HG03342 (cell line): ENCODE measurements at regions not wholly inside any gene's neighbourhood (a gene's known extent, or its start where the extent isn't known, plus 50 kb on each side); places are given as distances from the start of the nearest gene placed in this dataset.

Source experiments
- ATAC-seq: cut with Tn5 transposase; IDR thresholded peaks from one replicate; pipeline ENCODE4 v1.9.1; 2021; ENCODE audit warnings: mild to moderate bottlenecking, moderate library complexity; ENCODE audit not compliant: unreplicated experiment

GRCh38 chr18:30376515-30376914, 666.0 kb downstream of the DSC3 start:
- ATAC-seq = no peak

DNA sequence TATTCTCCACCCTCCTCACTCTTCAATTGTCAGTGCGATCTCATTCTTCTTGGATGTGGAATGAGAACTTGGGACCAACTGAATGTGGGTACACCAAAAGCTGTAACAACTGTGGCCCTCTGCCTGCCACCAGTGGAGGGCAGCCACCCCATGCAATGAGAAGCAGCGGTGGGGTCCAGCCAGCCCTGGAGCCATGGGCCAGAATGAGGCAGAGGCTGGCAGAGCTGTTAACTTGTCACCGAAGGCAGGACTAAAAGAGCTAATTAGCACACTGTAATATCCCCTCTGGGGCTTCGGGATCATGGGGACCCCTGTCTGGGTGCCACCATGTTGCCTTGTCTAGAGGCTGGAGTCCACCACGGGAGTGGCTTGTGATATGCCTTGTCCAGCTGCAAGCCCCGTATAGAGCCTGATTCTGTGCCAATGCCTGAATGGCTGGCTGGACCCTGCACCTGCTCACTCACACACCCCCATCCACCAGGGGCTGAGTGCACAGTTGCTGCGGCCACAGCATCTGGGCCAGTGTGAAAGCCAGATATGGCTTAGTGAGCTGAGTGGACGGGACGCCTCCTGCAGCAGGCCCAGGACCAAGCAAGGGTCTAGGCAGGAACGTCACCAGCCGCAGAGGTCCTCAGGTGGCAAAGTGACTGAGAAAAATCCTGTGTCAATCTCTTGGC, 680.5 kb downstream of the DSC3 start:
- no peak for ATAC-seq

DNA sequence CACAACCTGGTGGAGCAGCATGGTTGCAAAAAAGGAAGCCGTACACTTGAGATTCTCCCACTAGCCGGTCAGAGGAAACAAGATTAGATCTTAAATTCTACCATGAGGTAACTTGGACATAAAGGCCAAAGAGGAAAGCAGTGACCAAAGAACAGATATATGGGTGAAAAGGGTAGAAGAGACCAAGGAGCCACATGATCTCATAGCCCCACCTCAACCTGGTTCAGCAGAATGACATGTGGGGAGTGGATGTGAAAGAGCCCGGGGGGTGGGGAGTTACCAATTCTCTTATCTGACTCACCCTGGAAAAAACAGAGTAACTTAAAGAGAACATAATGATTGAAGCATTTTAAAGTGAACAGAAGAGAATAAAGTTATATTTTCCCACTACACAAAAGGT, 683.0 kb downstream of the DSC3 start:
- ATAC-seq = no peak

DNA sequence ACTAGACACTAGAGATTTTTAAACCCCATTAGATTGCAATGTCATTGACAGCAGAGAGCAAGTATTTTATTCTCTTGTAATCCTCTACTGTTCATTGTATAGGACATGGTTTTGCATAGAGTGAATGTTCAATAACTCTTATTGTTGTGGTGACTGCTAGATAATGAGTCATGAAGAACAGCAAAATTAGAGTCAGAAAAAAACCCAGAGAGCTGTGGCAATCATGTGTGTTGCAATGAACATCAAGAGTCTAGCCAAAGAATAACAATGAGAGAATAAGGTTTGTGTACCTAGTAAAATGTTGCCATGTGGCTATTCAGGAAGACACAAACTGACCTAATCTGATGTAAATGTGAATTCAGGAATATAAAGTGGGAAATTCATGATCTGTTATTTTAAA, 684.0 kb downstream of the DSC3 start:
- no peak for ATAC-seq

GRCh38 chr18:30352551-30353168, 689.9 kb downstream of the DSC3 start:
- no peak for ATAC-seq

- ATAC-seq = no peak
These were observed 692.3 kb downstream of the DSC3 start for GRCh38 chr18:30350263-30350662.

- ATAC-seq = no peak
These were observed 699.5 kb downstream of the DSC3 start for GRCh38 chr18:30343090-30343489.

- no peak for ATAC-seq
These were observed 699.9 kb downstream of the DSC3 start for GRCh38 chr18:30342675-30343074.

DNA sequence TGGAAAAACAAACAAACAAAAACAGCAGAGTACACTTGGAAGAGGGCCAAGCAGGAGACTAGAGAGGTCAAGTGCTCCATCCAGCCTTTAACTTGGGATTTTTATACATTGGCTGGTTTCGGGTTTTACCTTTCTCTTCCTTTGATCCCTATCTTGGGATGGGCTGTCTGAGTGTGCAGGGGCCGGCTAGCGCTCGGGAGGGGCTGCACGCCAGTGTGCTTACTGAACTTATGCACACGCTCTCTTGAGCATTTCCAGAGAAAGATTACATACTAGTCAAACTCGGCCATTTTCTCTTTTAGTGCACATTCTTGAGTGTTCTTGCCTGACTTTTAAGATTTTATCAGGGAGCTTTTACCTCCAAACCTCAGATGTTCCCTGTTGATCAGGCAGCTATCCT, 707.8 kb downstream of the DSC3 start:
- no peak for ATAC-seq

DNA sequence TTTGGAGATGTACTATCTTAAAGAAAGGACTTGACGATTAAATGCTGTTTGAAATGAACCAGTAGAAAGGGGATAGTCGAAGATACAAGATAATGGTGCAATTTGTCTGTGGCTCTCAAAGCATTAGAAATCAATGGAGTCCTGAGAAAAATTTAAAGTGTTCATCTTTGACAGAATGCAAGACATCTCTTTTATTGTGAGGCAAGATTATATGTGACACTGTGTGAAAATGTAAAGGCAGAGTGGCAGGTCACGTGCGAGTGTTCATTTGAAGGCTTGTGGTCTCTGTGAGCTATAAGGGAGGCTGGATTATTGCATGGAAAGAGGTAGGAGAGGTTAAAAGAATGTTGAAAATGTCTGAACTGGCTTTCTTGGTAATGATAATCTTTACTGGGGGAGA, 709.2 kb downstream of the DSC3 start:
- ATAC-seq = no peak

GRCh38 chr18:30328839-30329238, 713.7 kb downstream of the DSC3 start:
- ATAC-seq = no peak

- no peak for ATAC-seq
These were observed 740.4 kb downstream of the DSC3 start for GRCh38 chr18:30302181-30302580.

DNA sequence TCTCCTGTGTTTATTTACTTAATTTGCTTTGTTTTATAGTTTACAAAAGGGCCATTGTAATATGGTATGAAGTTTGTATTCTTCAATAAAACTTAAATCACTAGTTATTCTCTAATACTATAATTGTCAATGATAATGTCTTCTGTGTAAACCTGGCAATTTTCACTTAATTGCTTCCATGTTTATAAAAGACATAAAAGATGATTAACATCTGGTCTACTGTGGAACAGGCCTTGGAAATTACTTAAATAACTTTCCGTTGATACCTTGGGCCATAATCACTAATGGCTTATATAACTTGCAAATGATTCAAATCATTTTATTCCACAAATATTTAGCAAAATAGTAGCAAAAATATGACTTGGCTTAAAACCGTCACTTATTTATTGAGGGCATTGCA, 743.8 kb downstream of the DSC3 start:
- ATAC-seq = no peak

DNA sequence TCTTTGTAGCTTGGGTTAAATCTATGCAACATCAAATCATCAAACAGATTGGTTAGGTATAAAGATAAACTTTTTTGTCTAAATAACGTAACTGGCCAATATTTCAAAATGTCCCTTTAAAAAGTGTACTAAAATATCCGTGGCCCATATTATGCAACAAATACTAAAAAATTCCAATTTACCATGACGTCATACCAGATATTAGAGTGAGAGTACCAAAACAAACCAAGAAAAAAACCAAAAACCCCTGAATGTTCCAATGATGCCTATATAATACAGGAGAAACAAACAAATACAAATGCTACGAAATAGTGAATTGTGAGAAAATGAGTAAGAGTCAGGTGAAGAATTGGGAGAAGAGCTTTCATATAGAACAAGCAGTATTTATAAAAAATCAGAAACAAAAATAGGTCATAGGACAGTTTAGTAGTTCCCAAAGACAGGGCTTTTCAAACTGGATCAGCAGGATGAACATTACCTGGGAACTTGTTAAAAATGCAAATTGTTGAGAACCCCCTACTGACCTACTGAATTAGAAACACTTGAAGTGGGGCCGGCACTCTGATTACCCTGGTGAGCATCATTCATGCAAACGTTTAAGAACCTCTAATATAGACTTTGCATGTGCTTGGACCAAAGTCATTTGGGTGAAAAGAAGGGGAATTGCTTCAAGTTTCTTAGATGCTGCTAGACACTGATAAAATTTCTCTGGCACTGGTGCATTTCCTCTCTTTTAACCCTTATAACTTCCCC, 753.7 kb downstream of the DSC3 start:
- no peak for ATAC-seq

GRCh38 chr18:30280861-30281470, 761.6 kb downstream of the DSC3 start:
- no peak for ATAC-seq

- ATAC-seq = no peak
These were observed 762.4 kb downstream of the DSC3 start for GRCh38 chr18:30280186-30280585.

- ATAC-seq = no peak
These were observed 764.9 kb downstream of the DSC3 start for GRCh38 chr18:30277676-30278075.

DNA sequence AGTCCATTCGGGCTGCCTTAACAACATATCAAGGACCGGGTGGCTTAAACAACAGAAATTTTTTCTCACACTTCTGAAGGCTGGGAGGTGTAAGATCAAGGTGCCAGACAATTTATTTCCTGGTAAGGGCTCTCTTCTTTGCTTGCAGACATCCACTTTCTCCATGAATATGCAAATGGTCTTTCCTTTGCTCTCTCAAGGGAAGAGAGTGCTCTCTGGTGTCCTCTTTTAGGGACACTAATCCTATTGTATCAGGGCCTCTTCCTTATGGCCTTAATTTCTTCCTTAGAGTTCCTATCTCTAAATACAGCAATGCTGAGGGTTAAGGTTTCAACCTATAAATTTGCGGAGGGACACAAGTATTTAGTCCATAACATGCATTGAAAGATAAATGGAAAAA, 770.8 kb downstream of the DSC3 start:
- ATAC-seq = no peak

DNA sequence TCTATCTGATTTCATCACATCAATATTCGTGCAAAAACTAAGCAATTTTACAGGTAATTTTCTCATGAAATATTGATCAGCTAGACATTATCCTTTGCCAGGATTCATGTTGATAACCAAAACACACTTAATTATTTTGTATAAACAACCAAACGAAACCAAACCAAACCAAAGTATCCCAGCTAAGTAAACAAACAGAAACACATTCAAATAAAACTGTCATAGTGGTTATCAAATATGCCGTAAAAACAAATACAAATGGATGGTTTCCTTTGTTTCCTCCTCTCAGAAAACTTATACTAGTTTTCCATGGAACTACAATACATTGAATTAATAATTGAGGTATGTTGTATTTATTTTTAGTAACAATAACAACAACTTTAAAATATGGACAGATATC, 777.4 kb downstream of the DSC3 start:
- ATAC-seq = no peak

GRCh38 chr18:30254331-30254730, 788.2 kb downstream of the DSC3 start:
- ATAC-seq = no peak

GRCh38 chr18:30248056-30248455, 794.5 kb downstream of the DSC3 start:
- no peak for ATAC-seq
